RCC 7860 (cell line): ENCODE measurements at regions not wholly inside any gene's neighbourhood (a gene's known extent, or its start where the extent isn't known, plus 50 kb on each side); places are given as distances from the start of the nearest gene placed in this dataset.

Experiments used
- DNase-seq: peaks from one replicate; pipeline ENCODE4 v3.0.0-alpha.2; 2015; ENCODE audit warnings: low spot score
- FAIRE-seq: peaks from 2 replicates; lab custom pipeline; 2012; peaks lifted over from hg19 to GRCh38; lab: Jason Lieb, UNC

DNA sequence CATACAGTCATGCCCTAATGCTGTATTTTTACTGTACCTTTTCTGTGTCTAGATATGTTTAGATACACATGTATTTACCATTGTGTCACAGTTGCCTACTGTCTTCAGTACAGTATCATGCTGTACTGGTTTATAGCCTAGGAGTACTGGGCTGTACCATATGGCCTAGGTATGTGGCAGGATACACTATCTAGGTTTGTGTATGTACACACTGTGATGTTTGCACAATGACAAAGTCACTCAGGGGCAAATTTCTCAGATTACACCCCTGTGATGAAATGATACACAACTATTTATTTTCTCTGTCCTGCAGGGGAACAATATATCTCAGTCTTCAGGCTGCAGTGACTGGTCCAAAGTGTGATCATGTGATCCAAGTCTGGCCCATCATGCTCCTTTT lies 1076.1 kb downstream of the VRK1 start:
- DNase-seq (no peak), FAIRE-seq (no peak)

DNA sequence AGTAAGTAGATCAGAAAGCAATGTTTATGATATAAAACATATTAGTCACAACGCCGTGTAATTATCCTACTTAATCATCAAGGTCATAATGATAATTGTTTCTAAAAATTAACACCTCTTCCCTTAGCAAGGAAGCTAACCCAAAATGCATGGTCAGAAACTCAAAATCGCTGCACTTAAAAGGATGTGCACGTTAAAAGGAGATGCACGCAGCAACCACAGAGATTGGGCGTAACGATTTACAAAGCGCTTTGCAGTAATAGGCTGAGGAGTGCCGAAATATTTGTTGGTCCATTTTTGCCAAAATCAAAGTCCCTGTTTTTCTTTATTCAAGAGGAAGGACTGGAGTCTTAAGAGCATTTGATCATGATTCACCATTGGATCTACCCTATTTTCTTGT lies 1077.2 kb downstream of the VRK1 start:
- FAIRE-seq = no peak
- no peak for DNase-seq

- no peak for DNase-seq
- FAIRE-seq = no peak
Measured at GRCh38 chr14:97878206-97878605, 1081.0 kb downstream of the VRK1 start.

- no peak for FAIRE-seq
- DNase-seq = no peak
Measured at GRCh38 chr14:97878727-97879126, 1081.5 kb downstream of the VRK1 start.

DNA sequence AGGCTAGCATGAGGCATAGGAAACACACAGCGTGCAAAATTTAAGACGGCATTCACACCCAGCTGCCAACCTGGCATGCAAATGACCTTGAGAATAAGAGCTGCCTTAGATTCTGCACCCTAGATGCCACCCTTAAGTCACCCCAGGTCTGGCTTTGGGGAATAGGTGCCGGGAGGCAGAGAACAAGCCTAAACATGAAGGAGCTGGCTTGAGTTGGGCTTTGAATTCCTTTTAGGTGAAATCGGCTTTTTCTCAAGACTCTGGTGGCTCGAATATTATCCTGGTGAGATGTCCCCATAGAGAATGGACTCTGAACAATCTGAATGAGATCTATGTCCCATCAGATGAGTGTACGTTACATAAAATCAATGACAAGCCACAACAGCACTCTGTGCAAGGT lies 1090.5 kb downstream of the VRK1 start:
- DNase-seq = no peak
- no peak for FAIRE-seq

GRCh38 chr14:97888331-97888730 lies 1091.1 kb downstream of the VRK1 start:
- DNase-seq (no peak), FAIRE-seq (no peak)

DNA sequence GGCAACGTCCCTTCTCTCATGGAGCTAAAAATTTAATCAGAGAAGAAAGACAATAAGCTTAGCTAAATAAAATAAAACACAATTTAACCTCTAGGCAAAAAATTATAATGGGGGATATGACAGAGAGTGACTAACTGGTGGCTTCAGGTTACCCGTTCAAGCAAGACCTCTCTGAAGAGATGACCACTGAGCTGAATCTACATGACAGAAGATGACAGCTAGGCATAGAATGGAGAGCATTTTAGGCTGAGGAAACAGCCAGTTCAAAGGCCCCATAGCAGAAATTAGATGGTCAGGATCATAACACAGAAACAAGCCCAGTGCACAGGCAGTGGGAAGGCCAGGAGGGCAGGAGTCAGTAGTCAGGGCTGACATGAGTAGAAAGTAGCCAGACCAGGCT lies 1094.3 kb downstream of the VRK1 start:
- FAIRE-seq = no peak
- DNase-seq = no peak

DNA sequence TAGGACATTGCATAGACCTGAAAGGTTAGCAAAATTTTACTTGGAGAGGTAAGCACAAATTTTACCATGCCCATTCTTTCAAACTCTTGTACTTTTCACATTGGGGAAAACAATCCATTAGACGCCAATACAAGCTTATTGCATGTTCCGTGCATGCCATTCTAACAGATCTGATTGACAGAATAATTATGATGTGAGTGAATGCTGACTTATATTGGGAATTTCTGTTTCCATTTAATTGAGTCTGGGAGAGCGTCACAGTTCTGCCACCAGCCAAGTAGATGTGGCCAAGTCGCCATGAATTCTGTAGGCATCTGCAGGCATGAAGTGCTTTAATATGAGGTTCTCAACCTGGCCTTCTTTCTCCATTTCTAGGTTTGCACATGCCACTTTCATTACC lies 1097.4 kb downstream of the VRK1 start:
- FAIRE-seq = no peak

DNA sequence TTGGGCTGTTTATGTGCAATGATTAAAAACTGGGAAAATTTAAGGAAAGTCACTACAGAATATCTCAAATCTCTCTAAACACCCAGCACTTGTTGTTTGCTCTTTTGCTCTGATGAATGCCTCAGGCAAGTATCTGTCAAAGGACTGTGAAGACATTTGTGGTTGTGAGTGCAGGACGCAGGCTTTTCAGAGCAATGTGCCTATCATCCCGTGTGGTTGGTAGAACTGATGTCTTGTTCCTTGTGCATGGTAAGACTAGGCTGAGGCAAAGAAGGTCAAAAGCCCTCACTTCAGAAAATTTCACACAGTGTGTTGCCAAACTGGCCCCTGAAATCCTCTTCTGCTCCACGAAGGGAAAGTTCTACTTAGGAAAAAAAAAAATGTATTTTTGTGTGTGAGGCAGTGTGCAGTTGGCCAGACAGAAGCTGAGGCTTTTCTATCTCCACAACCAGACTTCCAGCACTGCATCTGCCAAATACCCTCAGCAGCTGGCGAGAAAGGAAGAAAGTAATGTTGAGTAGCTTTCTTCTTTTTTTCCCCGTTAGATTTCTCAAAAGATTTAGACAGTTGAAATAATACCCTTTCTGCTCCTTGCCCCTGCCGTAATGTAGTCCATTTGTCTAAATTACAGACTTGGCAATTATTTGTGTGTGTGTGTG lies 1103.1 kb downstream of the VRK1 start:
- FAIRE-seq (no peak), DNase-seq (no peak)

More for the DNA sequence above, 1097.4 kb downstream of the VRK1 start:
- DNase-seq = no peak

DNA sequence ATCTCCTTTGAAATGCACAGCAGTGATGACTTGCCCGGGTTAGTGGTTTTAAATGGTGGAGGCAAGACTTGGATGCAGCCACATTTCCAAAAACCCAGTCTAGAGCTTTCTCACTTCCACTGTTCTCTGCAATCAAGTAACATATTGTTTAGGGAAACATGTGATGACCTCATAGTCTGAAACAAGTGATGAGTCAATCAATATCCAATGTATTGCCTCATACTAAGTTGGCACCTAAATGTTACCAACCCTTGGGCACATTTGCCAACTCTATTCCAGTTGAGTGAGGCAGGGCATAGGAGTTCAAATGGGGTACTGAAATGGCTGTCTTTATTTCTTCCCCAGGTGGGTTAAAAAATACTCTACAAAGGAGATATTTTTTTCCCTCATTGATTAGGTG lies 1105.4 kb downstream of the VRK1 start:
- FAIRE-seq (no peak), DNase-seq (no peak)

GRCh38 chr14:97903821-97904220 lies 1106.6 kb downstream of the VRK1 start:
- FAIRE-seq (no peak), DNase-seq (no peak)

DNA sequence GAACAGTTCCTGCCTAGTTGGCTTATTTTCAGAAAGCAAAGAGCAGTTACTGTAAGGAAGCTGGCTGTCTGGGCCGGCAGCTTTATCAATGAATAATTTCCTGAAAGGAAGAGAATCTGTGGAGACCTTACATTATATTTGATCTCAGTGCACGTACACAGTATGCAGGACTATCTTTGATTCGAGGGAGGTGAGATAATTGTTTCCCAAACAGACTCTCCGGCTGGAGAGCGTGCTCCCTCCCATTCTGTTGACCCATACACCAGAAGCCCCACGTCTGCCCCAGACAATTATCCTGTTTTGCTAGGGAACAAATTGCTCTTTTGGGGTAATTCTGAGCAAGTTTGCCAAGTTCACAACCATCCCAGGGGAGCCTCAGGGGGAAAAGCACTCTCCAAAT lies 1115.0 kb downstream of the VRK1 start:
- DNase-seq (no peak), FAIRE-seq (no peak)

- FAIRE-seq = no peak
- DNase-seq = no peak
Measured at GRCh38 chr14:97916100-97916499, 1118.9 kb downstream of the VRK1 start.

DNA sequence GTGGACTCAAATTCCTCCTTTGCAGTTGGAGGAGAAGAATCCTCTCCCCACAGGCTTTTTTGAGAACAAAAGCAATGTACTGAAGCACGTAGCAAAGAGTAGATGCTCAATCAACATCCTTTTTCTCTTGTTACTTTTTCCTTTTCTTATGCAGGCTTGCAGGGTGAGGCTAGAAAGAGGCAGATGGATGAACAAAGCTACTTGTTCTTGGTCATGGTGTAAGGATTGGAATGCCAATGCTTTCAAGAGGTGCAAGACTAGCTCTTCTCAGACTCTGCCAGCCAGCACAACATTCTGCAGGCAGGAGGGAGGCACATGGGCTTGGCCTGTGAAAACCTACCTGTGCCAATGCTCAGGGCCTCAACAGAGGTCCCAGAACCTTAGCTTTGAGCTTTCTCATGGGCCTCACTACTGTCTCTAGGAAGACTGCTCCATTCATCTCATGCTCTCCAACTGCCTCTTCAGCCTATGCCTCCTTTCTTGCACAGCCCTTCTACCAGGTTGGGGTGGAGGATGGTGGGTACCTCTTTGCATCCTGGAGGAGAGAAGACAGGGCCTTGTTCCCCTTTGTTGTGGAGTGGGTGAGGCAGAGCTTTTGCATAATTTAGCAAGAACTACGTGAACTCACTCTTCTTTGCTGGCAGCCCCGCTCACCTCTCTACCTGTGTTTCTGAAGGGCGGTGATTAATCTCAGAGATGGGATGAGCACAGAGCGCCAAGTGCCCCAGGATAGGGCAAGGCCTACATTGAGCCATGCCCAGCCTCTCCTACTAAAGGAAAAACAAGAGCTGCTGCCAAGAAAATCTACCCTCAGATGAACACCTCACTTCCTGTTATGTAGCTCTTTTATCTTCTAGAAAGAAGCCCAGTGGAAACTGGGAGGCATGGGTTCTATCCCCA lies 1119.7 kb downstream of the VRK1 start:
- DNase-seq = no peak
- FAIRE-seq = no peak

GRCh38 chr14:97920201-97920600 lies 1123.0 kb downstream of the VRK1 start:
- no peak for DNase-seq
- no peak for FAIRE-seq

GRCh38 chr14:97921296-97921695 lies 1124.1 kb downstream of the VRK1 start:
- no peak for FAIRE-seq
- DNase-seq = no peak

- DNase-seq (no peak), FAIRE-seq (no peak)
Measured at GRCh38 chr14:97924922-97925613, 1127.9 kb downstream of the VRK1 start.

GRCh38 chr14:97930166-97930565 lies 1133.0 kb downstream of the VRK1 start:
- no peak for DNase-seq
- FAIRE-seq = no peak

DNA sequence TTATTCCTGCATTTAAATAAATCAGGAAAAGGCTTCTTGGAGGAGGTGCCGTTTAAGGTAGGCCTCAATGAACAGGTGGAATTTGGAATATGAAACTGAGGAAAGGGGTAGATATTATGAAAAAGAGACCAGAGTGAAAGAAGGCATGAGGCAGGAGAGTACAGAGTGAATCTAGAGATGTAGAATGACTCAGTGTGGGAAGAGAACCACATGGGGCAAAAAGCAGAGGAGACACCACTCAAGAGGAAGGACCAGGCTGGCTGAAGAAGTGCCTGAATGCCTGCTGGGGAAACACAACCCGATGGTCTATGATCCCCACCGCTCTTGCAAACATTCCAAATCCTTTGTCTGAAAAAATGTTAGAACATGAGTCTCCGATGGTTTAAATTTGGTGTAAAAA lies 1134.1 kb downstream of the VRK1 start:
- DNase-seq (no peak), FAIRE-seq (no peak)

GRCh38 chr14:97942921-97943320 lies 1145.7 kb downstream of the VRK1 start:
- no peak for DNase-seq
- no peak for FAIRE-seq

DNA sequence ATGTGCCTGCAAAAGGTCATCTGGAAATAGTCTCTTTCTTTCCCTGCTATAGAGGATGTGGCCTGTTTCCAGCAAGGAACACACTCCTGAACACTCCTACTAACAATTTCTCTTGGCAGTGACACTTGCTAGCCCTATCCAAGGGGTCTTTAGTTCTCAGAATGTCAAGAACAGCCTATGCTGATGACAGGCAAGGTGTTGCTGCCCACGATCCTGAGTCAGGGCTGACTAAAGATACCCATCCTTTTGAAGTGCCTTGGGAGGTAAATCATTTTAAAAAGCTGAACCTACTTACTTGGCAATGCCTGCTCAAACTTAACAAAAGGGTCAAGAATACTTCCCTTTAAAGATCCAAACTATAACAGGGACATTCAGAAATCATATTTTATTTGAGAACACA lies 1146.4 kb downstream of the VRK1 start:
- DNase-seq = no peak
- FAIRE-seq = no peak

GRCh38 chr14:97944380-97944779 lies 1147.2 kb downstream of the VRK1 start:
- no peak for DNase-seq
- no peak for FAIRE-seq
